H9 (cell line): ENCODE measurements at regions not wholly inside any gene's neighbourhood (a gene's known extent, or its start where the extent isn't known, plus 50 kb on each side); places are given as distances from the start of the nearest gene placed in this dataset.

Experiments
- DNase-seq: peaks from one replicate; pipeline ENCODE4 v3.0.0-alpha.2; 2017
- H2AFZ ChIP-seq: one replicate; pipeline ENCODE4 v1.6.1; 2013; ENCODE audit warnings: mild to moderate bottlenecking, low read length, control low read depth, moderate library complexity
- H2AK5ac ChIP-seq: 2 replicates; pipeline ENCODE4 v1.6.1; 2013; ENCODE audit warnings: low read length, control low read depth, mixed read lengths; ENCODE audit not compliant: insufficient read length
- H2BK120ac ChIP-seq: one replicate; pipeline ENCODE4 v1.6.1; 2013; ENCODE audit warnings: low read depth, mild to moderate bottlenecking, low read length, control low read depth, inconsistent platforms; ENCODE audit not compliant: poor library complexity, severe bottlenecking
- H2BK12ac ChIP-seq: 2 replicates; pipeline ENCODE4 v1.6.1; 2013; ENCODE audit warnings: low read length, control low read depth, mixed read lengths, low read depth; ENCODE audit not compliant: insufficient read length
- H2BK15ac ChIP-seq: 2 replicates; pipeline ENCODE4 v1.6.1; 2013; ENCODE audit warnings: low read depth, low read length, control low read depth
- H2BK20ac ChIP-seq: one replicate; pipeline ENCODE4 v1.6.1; 2013; ENCODE audit warnings: low read depth, mild to moderate bottlenecking, low read length, control low read depth, inconsistent platforms; ENCODE audit not compliant: poor library complexity, severe bottlenecking
- H2BK5ac ChIP-seq: 2 replicates; pipeline ENCODE4 v1.6.1; 2013; ENCODE audit warnings: low read length, control low read depth, mixed read lengths; ENCODE audit not compliant: insufficient read length
- H3K14ac ChIP-seq: 2 replicates; pipeline ENCODE4 v1.6.1; 2013; ENCODE audit warnings: low read length, control low read depth; ENCODE audit not compliant: insufficient read depth
- H3K18ac ChIP-seq: 2 replicates; pipeline ENCODE4 v1.6.1; 2013; ENCODE audit warnings: low read depth, mild to moderate bottlenecking, mixed read lengths, low read length, control low read depth; ENCODE audit not compliant: insufficient read length
- H3K23ac ChIP-seq: 2 replicates; pipeline ENCODE4 v1.6.1; 2013; ENCODE audit warnings: low read length, control low read depth, mixed read lengths, low read depth; ENCODE audit not compliant: insufficient read length
- H3K23me2 ChIP-seq: 2 replicates; pipeline ENCODE4 v1.6.1; 2013; ENCODE audit warnings: low read depth, mild to moderate bottlenecking, mixed read lengths, low read length, control low read depth; ENCODE audit not compliant: insufficient read length, poor library complexity, severe bottlenecking
- H3K27ac ChIP-seq: 2 replicates; pipeline ENCODE4 v1.5.1; 2013; ENCODE audit warnings: low read length, control low read depth, mixed read lengths, low read depth; ENCODE audit not compliant: insufficient read length
- H3K27me3 ChIP-seq: 2 replicates; pipeline ENCODE4 v1.6.1; 2013; ENCODE audit warnings: low read length, control low read depth, inconsistent platforms; ENCODE audit not compliant: insufficient read depth
- H3K4ac ChIP-seq: 2 replicates; pipeline ENCODE4 v1.6.1; 2013; ENCODE audit warnings: low read depth, mild to moderate bottlenecking, control low read depth, inconsistent platforms, low read length, moderate library complexity
- H3K4me1 ChIP-seq: 2 replicates; pipeline ENCODE4 v1.6.1; 2013; ENCODE audit warnings: low read length, control low read depth, inconsistent platforms; ENCODE audit not compliant: insufficient read depth
- H3K4me2 ChIP-seq: 2 replicates; pipeline ENCODE4 v1.6.1; 2013; ENCODE audit warnings: low read length, control low read depth, mixed read lengths; ENCODE audit not compliant: insufficient read length, insufficient read depth
- H3K56ac ChIP-seq: 2 replicates; pipeline ENCODE4 v1.6.1; 2013; ENCODE audit warnings: low read depth, mild to moderate bottlenecking, mixed read lengths, low read length, control low read depth; ENCODE audit not compliant: insufficient read length
- H3K79me1 ChIP-seq: 2 replicates; pipeline ENCODE4 v1.6.1; 2013; ENCODE audit warnings: low read depth, mild to moderate bottlenecking, moderate library complexity, low read length, control low read depth, inconsistent platforms; ENCODE audit not compliant: insufficient read depth, poor library complexity, severe bottlenecking
- H3K79me2 ChIP-seq: 2 replicates; pipeline ENCODE4 v1.6.1; 2013; ENCODE audit warnings: low read length, control low read depth, inconsistent platforms; ENCODE audit not compliant: insufficient read depth
- H3K9ac ChIP-seq: 2 replicates; pipeline ENCODE4 v1.6.1; 2013; ENCODE audit warnings: low read length, control low read depth, mixed read lengths; ENCODE audit not compliant: insufficient read length; ENCODE audit errors: extremely low read depth
- H3K9me3 ChIP-seq: one replicate; pipeline ENCODE4 v1.6.1; 2013; ENCODE audit warnings: low read depth, low read length, inconsistent platforms; ENCODE audit not compliant: control insufficient read depth
- H3T11ph ChIP-seq: one replicate; pipeline ENCODE4 v1.6.1; 2013; ENCODE audit warnings: mild to moderate bottlenecking, low read length, control low read depth, inconsistent platforms
- H4K20me1 ChIP-seq: one replicate; pipeline ENCODE4 v1.6.1; 2013; ENCODE audit not compliant: control insufficient read depth, insufficient read length, insufficient read depth
- H4K5ac ChIP-seq: 2 replicates; pipeline ENCODE4 v1.6.1; 2013; ENCODE audit warnings: low read depth, mild to moderate bottlenecking, mixed read lengths, low read length, control low read depth; ENCODE audit not compliant: insufficient read length
- H4K8ac ChIP-seq: replicated peaks from 2 replicates; pipeline ENCODE4 v1.6.1; 2013; ENCODE audit warnings: low read length, control low read depth, mixed read lengths, low read depth; ENCODE audit not compliant: insufficient read length
- H4K91ac ChIP-seq: 2 replicates; pipeline ENCODE4 v1.6.1; 2013; ENCODE audit warnings: low read depth, mild to moderate bottlenecking, moderate library complexity, mixed read lengths, low read length, control low read depth; ENCODE audit not compliant: insufficient read length
- H3K27ac Mint-ChIP-seq, 3 experiments: 2 replicates in 2 of 3; 3 replicates in 1 of 3; pipeline ENCODE4 v1.8.0; 2020 to 2021; ENCODE audit warnings: mixed read lengths in 3 of 3, mild to moderate bottlenecking in 1 of 3, moderate library complexity in 1 of 3
- H3K27me3 Mint-ChIP-seq: 2 replicates; pipeline ENCODE4 v1.8.0; 2021; ENCODE audit warnings: low read depth, mild to moderate bottlenecking, moderate library complexity, mixed read lengths
- H3K36me3 Mint-ChIP-seq, 3 experiments: 2 replicates in 2 of 3; 3 replicates in 1 of 3; pipeline ENCODE4 v1.8.0; 2020 to 2021; ENCODE audit warnings: low read depth in 3 of 3, mixed read lengths in 3 of 3; ENCODE audit not compliant: insufficient read depth in 1 of 3
- H3K4me1 Mint-ChIP-seq, 2 experiments: 2 replicates each; pipeline ENCODE4 v1.8.0; 2020; ENCODE audit warnings: mixed read lengths in 2 of 2
- H3K4me3 Mint-ChIP-seq, 2 experiments: 2 replicates in 1 of 2; 3 replicates in 1 of 2; pipeline ENCODE4 v1.8.0; 2020 to 2021; ENCODE audit warnings: mild to moderate bottlenecking in 2 of 2, mixed read lengths in 2 of 2, moderate library complexity in 1 of 2
- H3K9me3 Mint-ChIP-seq, 2 experiments: 2 replicates in 1 of 2; 3 replicates in 1 of 2; pipeline ENCODE4 v1.8.0; 2020; ENCODE audit warnings: mild to moderate bottlenecking in 2 of 2, mixed read lengths in 2 of 2, moderate library complexity in 1 of 2
- CTCF ChIP-seq: fragments of 200-600 bp; sonication (generic); conservative IDR thresholded peaks from 3 replicates; pipeline ENCODE4 v1.8.0; 2021; ENCODE audit warnings: antibody characterized with exemption, mild to moderate bottlenecking
- WGBS: extraction: QIAGEN DNeasy Blood & Tissue Kit; methylation state at CpG from one replicate; pipeline ENCODE4 v1.1.7; 2013; ENCODE audit warnings: missing lambda C conversion rate, low lambda C conversion rate, mixed read lengths; ENCODE audit not compliant: insufficient read length; ENCODE audit errors: extremely low coverage; 5-methylcytosine and 5-hydroxymethylcytosine counted together

- Histone ChIP-seq H3K23me2 (no peaks in the 10 kb centered on the region), H2BK12ac (no peak overlapping the region), H2BK15ac (no peak overlapping the region), H3K79me1 (no peaks in the 10 kb centered on the region), H2AFZ (no peak overlapping the region), H3K4ac (no peak overlapping the region), H4K91ac (no peak overlapping the region), H4K5ac (no peak overlapping the region), H3K27ac (no peak overlapping the region), H2BK20ac (no peak overlapping the region), H4K20me1 (no peaks in the 10 kb centered on the region), H2AK5ac (no peak overlapping the region), H3K79me2 (no peaks in the 10 kb centered on the region), H3K14ac (no peak overlapping the region), H3K4me2 (no peak overlapping the region), H2BK120ac (no peak overlapping the region), H3K23ac (no peak overlapping the region), H2BK5ac (no peak overlapping the region), H3K18ac (no peak overlapping the region), H3K9me3 (no peaks in the 10 kb centered on the region), H3K4me1 (no peaks in the 10 kb centered on the region), H3T11ph (no peak overlapping the region), H3K9ac (no peak overlapping the region), H3K27me3 (no peaks in the 10 kb centered on the region), H3K56ac (no peak overlapping the region), H4K8ac (no peak overlapping the region)
- no peaks in the 10 kb centered on the region for H3K36me3 Mint-ChIP-seq
- no peak for DNase-seq
- no peak for TF ChIP-seq CTCF
- no peak overlapping the region for H3K27ac Mint-ChIP-seq
- peaks cover 0 to 6% of the 10 kb centered on the region in 2 experiments; a peak in 1 of 4 replicates for H3K4me1 Mint-ChIP-seq
- H3K27me3 Mint-ChIP-seq: no peaks in the 10 kb centered on the region
- H3K4me3 Mint-ChIP-seq: no peak overlapping the region
- no peaks in the 10 kb centered on the region for H3K9me3 Mint-ChIP-seq
- WGBS: no CpG with 5 or more reads among the region's 4 CpGs
These were observed 381.8 kb downstream of the NUAK1 start for GRCh38 chr12:105756961-105757360.
